SKM-1 (cell line): ENCODE measurements at regions not wholly inside any gene's neighbourhood (a gene's known extent, or its start where the extent isn't known, plus 50 kb on each side); places are given as distances from the start of the nearest gene placed in this dataset.

ENCODE experiments used
- DNase-seq: peaks from one replicate; lab custom pipeline; 2025; ENCODE audit not compliant: unreplicated experiment; lab: John Stamatoyannopoulos, UW

- no peak for DNase-seq
These were observed 1602.9 kb downstream of the KCNT2 start for GRCh38 chr1:195005338-195005737.

DNA sequence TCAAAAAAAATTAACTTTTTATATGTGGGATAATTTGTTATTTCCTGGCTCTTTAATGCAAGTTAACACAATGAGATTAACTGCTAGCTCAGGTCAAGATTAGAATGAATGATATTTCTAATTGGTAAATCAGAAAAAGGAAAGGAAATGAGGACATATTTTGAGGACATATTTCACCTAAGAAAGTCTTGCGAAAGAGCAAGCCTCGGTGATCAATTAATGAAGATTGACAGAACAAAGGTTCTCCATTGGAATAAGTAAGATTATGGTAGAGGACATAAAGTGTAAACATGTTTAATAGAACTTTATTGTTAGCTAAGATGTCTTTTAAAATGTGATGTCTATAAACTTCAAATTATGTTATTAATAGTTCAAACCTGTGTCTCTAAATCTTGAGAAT, 1617.8 kb downstream of the KCNT2 start:
- DNase-seq, result no peak

- no peak for DNase-seq
These were observed 1632.3 kb downstream of the KCNT2 start for GRCh38 chr1:194975913-194976312.

- no peak for DNase-seq
These were observed 1639.3 kb downstream of the KCNT2 start for GRCh38 chr1:194968916-194969315.

DNA sequence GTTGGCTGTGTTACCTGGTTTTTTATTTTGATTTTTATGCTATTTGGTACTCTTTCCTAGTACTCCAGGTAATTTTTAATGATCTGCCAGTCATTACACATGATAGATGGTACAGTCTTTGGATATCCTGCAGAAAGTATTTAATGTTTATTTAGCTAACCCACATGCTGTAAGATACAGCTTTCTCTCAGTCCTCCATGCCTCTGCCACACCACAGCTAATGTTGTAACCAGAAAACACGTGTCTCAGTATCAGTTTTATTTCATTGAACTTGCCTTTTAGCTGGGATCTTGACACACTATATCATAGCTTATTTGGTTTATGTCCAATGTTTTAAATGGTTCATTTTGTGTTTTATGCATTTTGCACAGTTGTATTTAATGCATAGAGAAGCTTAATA, 1648.4 kb downstream of the KCNT2 start:
- DNase-seq, result no peak

- no peak for DNase-seq
These were observed 1656.1 kb downstream of the KCNT2 start for GRCh38 chr1:194952171-194952570.

DNA sequence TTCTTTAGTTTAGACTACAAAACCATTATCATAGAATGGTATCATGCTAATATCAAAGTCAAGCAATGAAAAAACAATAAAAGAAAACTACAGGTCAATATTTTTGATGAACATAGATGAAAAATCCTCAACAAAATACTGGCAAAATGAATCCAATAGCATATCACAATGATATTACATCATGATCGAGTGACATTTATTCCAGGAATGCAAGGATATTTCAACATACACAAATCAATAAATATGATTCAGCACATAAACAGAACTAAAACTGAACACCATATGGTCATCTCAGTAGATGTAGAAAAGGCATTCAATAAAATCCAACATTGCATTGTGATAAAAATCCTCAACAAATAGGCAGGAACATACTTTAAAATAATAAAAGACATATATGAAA, 1657.7 kb downstream of the KCNT2 start:
- DNase-seq, result no peak

DNA sequence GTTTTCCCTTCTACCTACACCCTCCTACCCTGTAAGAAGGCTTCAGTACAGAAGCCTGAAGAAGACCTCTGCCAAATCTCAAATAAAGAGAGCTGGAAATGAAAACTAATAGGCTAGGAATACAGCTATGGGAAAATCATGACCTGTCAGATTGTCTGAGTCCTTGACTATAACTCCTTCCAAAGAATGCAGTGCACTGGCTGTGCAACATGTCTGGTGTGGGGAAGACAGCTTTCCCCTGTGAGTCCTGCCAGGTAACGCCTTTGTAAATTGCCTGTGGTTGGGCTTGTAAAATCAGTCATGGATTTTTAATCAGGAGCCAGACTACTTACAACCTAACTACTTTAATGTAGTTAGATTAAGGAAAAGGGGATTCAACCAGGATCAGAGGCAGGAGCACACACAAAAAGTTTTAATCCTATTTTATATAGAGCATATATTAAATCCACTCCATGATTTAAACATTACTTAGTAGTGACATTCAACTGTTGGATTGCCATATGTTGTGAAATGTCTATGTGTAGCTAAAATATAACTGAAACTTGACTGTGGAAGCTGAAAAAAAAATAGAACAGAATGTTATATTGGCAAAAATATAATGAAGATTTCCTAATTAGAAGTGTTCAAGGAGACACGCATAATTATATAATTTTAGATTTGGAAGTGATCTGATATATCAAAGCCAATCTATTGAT, 1667.8 kb downstream of the KCNT2 start:
- DNase-seq, result no peak

GRCh38 chr1:194935864-194936263, 1672.4 kb downstream of the KCNT2 start:
- DNase-seq, result no peak

DNA sequence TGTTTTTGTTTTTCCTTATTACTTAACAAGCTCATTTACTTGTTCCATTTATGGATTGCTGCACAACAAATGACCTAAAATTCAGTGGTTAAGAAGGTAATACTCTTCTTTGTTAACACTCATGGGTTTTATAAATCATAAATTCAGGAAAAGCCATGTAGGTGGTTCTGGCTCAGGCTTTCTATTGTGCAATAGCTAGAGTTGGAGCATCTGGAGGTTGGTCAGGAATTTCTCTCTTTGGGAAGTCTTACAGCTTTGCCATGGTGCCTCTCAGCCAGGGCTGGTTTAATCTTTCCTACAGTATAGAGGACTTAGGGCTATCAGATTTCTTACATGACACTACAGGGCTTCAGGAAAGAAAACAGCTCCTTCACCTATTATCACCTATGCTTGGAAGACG, 1677.1 kb downstream of the KCNT2 start:
- DNase-seq, result no peak

DNA sequence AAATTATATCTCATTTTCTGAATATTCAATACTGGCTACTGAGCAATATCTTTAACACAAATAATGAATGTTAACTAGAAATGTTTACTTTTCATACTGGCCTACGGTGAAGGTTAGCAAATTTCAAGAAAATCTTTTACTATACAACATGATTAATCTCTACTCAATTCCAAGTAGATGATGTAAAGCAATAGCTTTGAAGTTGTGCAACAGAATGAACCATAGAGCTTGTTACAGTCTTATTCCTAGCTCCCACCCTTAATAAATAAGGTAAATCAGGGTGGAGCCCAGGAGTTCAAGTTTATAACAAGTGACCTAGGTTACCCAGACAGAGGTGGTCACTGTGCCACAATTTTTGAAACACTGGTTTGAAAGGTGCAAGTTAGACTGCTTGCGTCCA, 1678.1 kb downstream of the KCNT2 start:
- DNase-seq, result no peak

DNA sequence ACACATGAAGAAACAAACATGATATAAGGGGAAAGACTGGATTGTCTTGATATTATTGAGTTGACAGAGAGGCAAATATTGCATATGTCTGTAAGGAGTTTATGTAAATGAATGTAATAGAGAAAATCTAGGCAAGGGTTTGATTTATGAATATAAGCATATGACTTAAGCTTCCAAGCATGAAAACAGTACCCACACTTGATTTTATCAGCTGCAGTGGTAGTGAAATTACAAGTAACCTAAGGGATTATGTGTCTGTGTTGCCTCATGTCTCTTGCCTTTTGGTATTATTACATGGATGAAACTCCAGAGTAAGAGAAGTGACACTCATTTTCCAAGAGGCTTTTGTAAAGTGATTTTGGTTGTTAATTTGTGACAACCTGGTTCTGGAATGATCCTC, 1678.9 kb downstream of the KCNT2 start:
- no peak for DNase-seq

GRCh38 chr1:194919146-194919545, 1689.1 kb downstream of the KCNT2 start:
- no peak for DNase-seq

DNA sequence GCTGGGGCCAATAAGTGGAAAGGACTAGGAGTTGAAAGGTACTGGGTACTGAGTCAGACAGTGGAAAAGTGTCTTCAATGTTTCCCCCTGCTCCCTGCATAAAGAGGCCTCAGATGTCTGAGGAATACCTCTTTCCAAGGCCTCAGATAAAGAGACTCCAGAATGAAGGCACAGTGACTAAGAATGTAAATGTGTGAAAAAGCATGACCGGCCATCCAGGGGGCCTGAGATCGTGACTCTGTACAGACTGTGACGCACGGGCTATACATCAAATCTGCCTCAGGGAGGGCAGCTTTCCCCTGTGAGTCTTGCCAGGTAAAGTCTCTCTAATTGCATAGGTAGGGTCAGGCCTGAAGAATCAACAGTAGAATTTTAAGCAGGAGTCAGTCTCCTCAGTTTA, 1690.5 kb downstream of the KCNT2 start:
- DNase-seq, result no peak

- DNase-seq, result no peak
These were observed 1699.6 kb downstream of the KCNT2 start for GRCh38 chr1:194908643-194909042.

DNA sequence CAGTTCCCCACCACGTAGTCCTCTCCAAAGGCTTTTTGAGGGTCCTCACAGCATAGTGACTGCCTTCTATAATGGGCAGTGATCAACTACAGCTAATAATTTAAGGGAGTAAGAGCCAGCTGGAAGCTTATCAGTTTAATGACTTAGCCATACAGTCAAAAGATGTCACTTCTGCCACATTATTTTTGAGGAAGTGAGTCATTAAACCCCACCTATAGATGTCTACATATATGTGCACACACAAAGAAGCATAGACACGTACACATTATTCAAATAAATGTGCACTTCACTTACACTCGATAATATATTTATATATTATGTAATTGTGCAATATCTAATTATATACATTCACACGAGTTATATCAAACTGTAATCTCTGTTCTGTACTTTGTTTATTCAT, 1704.7 kb downstream of the KCNT2 start:
- no peak for DNase-seq

- DNase-seq, result no peak
These were observed 1702.9 kb upstream of the B3GALT2 start for GRCh38 chr1:194889310-194889709.

DNA sequence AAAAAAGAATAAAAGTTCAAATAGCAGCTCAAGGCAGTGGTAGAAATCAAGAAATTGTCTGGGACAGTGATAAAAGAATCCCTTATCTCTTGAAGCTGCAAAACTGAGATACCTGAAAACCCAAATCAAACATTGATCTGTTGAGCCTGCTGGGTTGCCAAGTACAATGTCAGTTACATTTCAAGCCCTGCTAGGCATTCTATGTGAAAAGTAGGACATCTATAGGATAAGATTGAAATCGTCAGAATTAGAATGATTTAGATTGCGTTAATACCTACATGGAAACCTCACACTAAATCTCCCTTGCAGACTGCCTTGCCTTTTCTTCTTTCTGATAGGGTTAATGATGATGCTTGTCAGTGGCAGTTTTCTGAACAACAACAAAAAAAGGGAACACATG, 1684.4 kb upstream of the B3GALT2 start:
- no peak for DNase-seq

- no peak for DNase-seq
These were observed 1679.7 kb upstream of the B3GALT2 start for GRCh38 chr1:194866153-194866552.

GRCh38 chr1:194865383-194865782, 1679.0 kb upstream of the B3GALT2 start:
- DNase-seq, result no peak

DNA sequence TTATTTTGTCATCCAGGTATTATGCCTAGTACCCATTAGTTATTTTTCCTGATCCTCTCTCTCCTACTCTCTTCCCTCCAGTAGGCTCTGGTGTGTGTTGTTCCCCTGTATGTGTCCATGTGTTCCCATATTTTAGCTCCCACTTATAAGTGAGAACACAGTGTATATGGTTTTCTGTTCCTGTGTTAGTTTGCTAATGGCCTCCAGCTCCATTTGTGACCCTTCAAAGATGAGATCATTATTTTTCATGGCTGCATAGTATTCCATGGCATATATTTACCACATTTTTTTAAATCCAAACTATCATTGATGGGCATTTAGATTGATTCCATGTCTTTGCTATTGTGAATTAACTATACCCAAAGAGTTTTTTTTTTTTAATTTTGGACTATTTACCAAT, 1675.7 kb upstream of the B3GALT2 start:
- no peak for DNase-seq

DNA sequence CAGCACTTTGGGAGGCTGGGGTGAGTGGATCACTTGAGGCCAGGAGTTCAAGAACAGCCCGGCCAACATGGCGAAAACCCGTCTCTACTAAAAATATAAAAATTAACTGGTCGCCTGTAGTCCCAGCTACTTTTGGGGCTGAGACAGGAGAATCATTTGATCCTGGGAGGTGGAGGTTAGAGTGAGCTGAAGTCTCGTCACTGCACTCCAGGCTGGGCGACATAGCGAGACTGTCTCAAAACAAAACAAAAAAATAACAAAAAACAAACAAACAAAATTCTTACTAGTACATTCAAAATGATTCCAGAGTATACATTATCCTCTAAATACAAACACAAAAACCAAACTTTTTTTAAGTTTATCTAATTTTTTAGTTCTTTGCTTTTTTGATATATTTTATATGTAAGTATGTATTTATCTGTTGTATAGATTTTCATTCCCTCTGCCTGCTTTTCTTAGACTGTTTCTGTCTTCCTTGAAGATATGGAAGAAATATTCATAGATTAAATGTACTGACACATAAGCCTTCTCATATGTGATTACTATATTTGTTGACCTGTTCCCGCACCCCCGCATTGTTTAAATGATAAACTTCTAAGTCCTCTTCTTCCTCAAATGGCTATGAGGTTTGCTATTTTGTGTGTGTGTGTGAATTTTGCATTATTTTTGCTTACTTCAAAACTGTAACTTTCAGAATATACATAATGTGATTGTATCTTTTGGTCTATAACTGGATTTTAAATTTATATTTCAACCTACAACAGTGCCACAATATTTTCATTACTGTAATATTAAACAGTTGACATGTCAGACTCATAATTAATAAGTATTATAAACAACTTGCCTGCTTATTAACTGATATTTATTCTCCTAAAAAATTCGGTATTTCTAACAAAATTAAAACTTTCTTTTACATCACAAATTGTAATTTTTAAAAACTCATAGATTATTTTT, 1674.1 kb upstream of the B3GALT2 start:
- DNase-seq, result no peak
